OCI-LY1 (cell line): ENCODE measurements at regions not wholly inside any gene's neighbourhood (a gene's known extent, or its start where the extent isn't known, plus 50 kb on each side); places are given as distances from the start of the nearest gene placed in this dataset.

Experiments used
- EZH2 ChIP-seq: fragments of 200-600 bp; sonication (generic), shearing (Covaris generic); IDR thresholded peaks from 2 replicates; pipeline ENCODE4 v1.8.0; 2017; ENCODE audit warnings: borderline replicate concordance, mixed run types, mild to moderate bottlenecking, antibody characterized with exemption, low read length, moderate library complexity, mixed read lengths
- TF ChIP-seq, protein P1 (sequence below): fragments of 200-600 bp; sonication (generic), shearing (Covaris generic); IDR thresholded peaks from 2 replicates; pipeline ENCODE4 v1.5.1; 2017; ENCODE audit warnings: mild to moderate bottlenecking, antibody characterized with exemption, low read length, moderate library complexity, mixed read lengths

DNA sequence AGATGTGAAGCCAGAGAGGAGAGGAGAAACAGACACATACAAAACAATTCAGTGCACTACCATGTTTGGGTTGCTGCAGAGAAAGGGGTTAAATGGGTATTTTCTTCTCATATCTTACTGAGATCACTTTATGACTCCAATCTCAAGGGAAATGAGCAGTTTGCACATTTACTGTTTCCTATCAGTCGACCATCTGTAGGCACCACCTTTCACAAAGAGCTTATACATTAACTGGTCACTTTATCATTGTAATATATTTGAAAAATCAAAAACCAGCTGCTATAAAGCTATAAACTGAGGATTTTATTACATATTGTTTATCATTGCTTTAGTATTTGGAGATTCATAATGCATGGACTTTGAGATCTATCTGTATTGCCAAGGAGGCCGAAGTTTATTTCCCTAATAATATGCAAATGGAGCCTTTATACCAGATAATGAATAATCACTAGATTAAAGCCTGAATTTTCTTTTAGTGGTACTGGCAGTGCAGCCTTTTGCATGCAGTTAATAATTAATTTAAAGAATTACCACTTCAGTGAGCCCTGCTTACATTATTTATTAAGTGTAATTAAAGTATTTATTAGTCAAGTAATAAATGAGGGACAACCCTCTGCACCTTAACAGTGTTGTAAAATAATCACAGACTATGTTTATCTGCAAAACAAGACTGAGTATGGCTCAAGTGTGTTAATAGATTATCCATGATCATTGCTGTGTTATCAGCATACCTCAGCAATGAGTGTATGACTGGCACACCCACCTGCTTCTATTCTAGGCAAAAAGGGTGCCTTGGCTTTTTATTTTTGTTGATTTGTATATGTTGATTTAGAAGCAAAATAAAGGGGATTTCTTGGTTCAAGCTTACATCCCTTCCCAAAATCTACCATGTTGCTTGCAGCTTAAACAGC, 167.7 kb upstream of the SLC14A2 start:
- TF ChIP-seq, protein P1, sequence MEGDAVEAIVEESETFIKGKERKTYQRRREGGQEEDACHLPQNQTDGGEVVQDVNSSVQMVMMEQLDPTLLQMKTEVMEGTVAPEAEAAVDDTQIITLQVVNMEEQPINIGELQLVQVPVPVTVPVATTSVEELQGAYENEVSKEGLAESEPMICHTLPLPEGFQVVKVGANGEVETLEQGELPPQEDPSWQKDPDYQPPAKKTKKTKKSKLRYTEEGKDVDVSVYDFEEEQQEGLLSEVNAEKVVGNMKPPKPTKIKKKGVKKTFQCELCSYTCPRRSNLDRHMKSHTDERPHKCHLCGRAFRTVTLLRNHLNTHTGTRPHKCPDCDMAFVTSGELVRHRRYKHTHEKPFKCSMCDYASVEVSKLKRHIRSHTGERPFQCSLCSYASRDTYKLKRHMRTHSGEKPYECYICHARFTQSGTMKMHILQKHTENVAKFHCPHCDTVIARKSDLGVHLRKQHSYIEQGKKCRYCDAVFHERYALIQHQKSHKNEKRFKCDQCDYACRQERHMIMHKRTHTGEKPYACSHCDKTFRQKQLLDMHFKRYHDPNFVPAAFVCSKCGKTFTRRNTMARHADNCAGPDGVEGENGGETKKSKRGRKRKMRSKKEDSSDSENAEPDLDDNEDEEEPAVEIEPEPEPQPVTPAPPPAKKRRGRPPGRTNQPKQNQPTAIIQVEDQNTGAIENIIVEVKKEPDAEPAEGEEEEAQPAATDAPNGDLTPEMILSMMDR, result no peak
- TF ChIP-seq EZH2, result no peak
